ENCODE measurements at regions not wholly inside any gene's neighbourhood (a gene's known extent, or its start where the extent isn't known, plus 50 kb on each side); places are given as distances from the start of the nearest gene placed in this dataset.

DNA sequence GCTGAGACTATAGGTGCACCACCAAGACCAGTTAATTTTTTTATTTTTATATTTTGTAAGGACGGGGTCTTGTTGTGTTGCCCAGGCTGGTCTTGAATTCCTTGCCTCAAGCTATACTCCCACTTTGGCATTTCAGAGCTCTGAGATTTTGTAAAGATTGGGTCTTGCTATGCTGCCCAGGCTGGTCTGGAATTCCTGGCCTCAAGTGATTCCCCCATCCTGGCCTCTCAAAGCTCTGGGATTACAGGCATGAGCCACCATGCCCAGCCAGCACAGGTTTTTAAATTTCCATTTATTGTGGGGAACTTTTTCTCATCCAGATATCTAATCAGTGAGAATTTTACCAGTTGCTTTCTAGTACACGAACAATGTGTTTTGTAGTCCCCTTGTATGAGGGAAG lies 156.1 kb upstream of the VLDLR start:
- no peak for DNase-seq

DNA sequence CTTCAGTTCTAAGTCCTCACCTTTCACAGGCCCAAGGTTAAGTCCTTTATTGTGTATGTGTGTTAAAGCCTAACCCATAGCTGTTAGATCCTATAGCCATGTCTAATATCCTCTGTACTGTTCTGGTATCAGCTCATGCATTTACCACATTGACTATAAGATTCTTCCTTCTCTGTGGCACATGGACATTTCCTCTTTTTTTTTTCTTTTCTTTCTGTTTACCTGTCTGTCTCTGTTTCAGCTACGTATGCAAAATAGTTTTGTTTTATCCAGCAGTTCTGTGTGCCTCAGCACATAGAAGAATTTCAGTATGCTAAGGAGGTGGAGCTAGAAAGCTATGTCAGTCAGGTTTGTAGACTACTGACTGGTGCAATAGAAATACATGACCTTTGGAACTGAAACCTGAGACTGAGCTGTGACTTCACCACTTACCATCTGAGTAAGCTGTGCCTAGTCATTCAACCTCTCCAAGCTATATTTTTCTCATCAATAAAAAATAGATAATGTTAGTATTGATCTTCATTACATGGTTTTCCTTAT lies 155.6 kb upstream of the VLDLR start:
- DNase-seq, result no peak

DNA sequence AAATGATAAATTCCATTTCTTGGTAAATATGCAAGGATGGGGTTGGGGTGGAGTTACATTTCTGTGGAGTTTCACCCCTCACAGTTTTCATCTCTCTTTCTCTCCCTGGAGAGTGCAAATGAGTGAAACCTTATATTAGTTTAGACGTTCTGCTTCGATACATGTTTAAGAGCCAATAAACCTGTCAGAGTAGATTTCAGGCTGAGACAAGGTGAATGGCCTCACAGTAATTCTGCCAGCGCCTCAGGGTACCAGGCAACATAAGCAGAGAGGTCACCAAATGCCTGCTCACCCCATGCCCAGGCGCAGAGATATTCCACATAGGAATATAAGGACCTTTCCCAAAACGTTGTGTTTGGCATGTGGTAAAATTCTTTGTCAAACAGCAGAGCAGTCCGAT lies 154.9 kb upstream of the VLDLR start:
- no peak for DNase-seq

DNA sequence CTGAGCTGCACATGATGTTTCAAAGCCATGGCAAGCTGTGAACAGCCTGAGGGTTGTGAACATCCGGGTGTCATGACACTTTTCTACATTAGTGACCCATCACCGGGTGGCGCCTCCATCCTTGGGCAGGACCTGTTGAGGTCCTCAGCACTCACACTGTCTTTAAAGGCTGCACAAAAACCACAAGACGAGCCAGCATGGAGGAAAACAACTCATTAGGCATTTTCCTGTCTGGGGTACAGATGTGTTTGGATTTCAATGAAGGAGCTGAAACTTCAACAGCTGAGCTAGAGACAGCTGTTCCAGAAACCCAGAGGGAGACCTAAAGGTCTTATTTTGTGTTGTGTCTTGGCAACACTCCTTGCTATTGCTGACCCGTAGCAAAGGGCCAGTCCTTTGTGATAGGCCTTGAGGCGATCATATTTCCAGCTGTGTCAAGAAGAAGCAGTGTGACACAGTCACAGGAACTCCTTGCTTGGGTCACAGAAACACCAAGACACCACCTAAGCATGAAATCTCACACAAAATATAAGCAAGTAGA lies 151.8 kb upstream of the VLDLR start:
- DNase-seq, result no peak

DNA sequence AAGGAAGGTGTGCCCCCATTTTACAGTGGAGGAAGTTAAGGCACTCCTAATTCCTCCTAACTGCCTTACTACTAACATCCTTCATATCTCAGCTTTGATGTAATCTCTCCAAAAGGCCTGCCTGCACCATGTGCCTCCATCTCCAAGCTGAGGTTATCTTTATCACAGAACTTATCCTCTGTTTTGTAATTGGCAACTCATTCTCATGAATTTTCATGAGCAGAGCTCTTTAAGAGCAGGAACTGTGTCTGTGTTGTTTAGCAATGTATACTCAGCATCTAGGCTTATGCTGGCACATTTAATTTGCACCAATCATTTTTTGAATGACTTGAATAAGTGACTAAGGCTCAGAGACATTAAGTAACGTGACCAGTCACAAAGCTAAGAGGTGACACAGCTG lies 147.9 kb upstream of the VLDLR start:
- DNase-seq, result no peak

DNA sequence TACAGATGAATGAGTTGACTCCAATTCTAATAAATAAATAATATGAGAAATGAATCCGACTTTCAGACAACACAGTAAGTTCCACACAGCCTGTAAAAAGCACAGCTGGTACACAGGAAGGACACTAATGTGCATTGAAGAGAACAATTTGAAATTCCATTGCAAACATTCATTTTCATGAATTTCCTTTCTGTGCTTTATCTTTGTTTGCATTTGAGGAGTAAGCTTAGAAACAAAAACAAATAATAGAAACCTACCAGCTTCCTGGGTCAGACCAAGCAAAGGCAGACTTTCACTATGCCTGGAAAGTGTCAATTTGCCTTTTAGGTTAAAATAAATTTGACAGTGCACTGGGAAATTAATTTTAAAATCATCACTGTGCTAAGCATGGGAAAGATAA lies 143.8 kb upstream of the VLDLR start:
- no peak for DNase-seq

DNA sequence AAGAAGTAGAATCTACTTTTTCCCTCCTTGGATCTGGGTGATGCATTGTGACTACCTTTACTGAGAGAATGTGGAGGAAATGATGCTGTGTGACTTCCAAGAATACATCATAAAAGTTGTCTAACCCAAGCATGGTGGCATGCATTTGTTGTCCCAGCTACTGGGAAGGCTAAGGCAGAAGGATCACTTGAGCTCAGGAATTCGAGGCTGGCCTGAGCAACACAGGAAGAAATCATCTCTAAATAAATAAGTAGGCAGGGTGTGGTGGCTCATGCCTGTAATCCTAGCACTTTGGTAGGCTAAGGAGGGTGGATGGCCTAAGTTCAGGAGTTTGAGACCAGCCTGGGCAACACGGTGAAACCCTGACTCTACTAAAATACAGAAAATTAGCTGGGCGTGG lies 143.2 kb upstream of the VLDLR start:
- no peak for DNase-seq

DNA sequence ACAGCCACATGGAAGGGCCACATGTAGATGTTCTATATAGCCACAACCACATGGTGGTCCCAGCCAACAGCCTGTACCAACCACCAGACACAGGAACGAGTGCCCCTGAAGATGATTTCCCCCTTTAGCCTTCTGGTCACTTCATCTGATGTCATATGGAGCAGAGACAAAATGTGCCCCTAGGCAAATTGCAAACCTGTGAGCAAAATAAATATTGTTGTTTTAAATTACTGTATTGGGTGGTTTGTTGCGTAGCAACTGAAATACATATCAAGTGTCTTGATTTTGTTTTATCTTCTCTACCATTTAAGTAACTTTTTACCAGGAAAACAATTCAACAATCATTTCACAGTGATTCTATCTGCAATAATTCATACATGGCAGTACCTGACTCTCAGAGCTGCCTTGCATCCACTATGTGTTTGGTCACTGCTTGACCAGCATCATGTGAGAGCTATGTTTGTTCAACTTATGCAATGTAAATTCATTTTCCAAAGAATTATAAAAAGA lies 142.5 kb upstream of the VLDLR start:
- DNase-seq, result no peak

DNA sequence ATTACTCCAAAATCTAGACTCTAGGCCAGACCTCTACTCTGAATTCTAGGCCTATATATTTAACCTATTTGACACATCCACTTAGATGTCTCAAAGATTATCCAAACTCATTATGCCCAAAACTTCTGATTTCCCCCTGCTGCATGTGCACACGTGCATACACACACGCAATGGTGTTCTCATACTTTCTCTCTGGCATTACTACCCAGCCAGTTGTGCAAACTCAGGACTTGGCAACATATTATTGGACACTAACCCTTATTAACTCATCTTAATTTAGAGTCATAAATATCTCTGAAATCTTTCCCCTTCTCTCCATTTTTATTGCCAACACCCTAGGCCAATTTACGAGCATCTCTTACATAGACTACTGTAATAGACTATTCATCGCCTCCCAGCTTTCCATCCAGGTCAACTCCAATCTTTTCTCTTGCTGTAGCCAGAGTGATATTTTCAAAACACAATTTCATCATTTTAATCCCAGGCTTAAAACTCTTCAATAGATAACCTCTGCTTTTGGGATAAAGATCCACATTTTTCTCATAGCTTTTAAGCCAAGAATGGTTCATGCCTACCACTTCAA lies 141.2 kb upstream of the VLDLR start:
- no peak for DNase-seq

DNA sequence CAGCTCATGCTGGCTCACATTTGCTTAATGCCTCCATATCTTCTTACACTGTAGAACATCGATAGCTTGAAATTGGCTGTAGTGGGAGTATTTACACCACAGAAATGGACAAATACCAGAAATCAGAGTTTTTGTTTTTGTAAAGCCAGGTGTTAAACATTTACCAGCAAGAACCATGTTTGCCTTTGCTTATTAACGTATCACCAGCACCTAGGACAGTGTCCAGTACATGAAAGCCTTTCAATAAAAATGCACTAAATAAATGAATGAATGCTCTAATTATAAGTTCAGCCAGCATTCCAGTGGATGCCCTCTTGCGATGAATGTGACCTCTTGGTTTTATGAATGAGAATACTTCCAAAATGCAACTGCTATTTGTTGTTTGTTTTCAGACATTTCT lies 140.4 kb upstream of the VLDLR start:
- DNase-seq, result no peak

DNA sequence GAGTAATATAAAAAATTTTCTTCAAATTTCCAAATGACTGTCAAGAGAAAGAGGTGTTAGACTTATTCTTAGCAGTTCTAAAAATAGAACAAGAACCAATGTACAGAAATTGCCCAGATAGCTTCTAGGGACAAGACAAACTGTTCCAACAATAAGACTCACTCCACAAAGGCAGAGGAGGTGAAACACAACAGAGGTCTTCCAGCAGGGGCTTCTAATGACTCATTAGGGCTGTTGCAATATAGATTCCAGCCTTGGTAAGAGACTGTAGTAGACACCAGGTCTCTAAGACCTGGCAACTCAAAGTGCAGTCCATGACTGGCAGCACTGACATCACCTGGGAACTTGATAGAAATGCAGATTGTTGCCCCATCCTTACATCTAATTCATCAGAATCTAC lies 134.6 kb upstream of the VLDLR start:
- DNase-seq, result no peak

DNA sequence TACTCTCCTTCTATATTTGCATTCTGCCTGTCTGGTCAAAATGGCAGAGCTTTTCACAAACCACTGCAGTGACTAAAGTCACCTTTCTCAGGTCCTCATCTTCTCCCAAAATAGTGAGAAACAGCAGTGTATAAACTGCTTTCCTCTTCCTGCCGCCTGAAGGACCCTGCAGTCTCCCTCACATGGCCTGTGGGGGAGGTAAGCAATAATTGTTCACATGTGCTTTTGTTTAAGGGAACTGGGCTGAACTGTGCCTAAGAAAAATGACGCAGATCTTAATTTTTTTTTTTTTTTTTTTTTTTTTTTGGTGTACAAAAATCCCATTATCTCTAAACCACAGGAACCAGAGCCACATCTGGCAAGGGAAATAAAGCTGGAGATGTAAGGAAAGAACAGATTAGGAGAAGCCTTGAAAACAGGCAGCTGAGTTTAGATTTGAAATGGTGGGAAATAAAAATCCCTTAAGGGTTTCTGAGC lies 131.7 kb upstream of the VLDLR start:
- no peak for DNase-seq

DNA sequence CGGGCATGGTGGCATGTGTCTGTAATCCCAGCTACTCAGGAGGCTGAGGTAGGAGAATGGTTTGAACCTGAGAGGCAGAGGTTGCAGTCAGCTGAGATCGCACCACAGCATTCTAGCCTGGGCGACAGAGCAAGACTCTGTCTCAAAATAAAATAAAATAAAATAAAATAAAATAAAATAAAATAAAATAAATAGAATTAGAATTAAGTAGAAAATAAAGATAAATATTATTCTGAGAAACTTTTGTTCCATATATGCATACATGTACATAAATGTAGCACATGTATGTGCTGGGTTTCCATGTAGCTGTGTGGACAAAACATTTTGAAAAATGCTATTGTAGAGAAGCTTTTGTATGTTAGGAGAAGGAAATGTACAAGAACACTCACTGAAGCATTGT lies 129.4 kb upstream of the VLDLR start:
- DNase-seq, result no peak

DNA sequence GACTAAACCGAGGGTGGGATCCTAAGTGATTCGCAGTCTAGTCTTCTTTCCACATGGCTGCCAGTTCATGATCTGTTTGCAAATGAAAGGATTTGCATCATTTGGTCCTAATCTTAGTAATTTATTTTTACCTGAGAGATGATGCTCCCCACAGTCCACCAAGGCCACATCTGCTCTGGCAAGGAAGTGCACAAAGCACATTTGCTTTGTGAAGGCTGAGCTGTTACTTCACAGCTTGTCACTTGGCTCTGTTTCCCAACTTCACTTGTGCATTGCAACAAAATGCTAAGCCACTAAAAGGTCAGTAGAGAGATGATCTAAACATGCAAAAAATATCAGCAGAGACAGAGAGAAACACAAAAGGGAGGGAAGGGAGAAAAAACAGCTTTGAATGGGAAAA lies 128.5 kb upstream of the VLDLR start:
- DNase-seq, result no peak

DNA sequence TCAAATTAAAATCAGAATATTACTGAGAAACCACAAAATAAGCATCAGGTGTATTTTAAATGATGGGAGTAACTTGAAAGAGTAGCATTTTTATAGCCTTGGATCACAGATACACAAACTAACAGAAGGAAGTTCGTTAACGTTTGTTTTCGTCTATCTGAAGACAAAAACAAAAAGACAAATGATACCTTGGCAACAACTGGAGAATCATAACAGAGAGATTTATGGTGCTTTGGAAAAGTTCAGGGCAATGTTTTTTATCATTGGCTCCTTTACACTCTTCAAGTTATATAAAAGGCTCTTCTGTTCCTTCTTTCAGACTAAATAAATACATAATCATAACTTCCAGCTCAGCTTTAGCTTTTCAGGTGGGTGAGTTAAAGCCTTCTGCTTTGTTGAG lies 128.1 kb upstream of the VLDLR start:
- DNase-seq, result no peak

DNA sequence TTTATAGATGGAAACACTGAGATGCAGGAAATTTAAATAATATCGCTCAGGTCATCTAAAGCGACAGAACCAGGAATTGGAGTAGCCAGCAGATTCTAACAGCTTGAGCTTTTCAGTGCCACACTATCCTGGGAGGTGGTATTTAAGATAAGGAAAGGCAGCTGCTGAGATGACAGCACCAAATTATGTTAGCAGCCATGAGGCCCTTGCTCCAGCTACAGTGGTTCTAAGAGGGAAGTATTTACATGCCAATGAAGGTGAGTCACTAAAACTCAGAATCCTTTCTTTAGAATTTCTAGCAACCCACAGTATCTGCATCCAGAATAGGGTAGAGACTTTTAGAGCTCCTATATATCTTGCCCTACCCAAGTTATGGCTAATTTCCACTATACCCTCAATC lies 127.0 kb upstream of the VLDLR start:
- DNase-seq, result no peak

DNA sequence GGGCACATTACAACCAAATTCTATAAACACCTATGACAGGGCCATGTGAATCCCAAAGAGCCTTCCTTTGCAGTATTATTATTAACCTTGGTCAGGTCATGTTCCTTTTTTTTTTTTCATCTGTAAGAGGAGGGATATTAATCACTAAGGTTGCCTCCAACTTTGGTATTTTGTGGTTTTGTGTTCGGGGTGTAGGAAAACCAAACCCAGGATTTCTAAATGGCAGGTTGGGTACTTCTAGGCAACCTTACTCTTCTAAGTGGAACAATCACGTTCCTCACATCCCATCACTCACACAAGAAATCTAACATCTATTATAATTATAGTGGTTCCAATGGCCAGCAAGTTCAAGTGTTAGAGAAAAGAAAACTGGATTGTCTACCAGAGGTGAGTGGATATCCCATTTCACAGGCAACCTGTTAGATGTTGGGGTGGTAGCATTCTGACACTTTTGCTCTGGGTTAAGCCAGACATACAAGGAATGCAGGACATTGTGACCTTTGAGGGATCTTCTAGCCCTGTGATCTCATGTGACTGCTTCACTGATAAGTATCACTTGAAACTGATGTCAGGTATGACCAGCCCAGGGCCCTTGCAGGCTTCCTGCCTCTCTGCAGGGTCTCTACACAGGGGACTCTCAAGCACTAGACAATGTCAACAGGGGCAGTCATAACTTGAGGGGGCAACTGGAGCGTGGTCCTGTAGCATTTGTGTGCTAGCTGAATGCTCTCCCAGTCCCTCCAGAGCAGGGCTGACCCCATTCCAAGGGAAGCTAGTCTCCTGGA lies 126.2 kb upstream of the VLDLR start:
- DNase-seq, result no peak

DNA sequence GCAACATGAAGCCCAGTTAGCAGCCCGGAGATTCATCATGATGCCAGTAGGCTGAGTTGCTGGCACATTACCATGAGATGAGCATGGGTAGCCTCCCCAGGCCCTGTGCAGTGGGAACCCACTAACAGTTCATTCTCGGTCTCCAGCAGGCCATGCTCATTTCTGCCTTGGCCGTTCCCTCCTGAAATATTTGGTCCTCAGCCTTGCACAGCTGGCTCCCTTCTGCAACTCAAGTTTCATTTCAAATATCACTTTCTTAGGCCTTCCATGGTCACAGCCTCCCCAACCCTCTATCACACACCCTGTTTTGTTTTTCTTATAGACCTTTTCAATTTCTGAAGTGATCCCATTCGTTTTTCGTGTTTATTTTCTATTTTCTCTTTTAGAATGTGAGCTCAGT lies 125.4 kb upstream of the VLDLR start:
- DNase-seq, result no peak

DNA sequence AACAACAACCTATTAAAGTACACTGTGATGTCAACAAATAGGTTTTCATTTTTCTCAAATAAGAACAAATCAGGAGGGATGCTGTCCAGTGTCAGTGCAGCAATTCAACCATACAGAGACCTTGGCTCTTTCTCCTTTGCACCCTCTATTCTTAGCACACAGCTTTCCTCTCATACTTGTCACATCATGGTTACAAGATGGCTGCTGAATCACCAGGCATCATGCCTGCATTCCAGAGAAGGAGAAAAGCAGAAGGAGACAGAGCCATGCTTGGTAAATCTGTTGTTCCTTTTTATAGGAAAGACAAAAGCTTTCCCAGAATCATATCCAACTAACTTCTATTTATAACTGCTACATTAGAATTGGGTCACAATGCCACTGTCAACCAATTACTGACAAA lies 124.7 kb upstream of the VLDLR start:
- no peak for DNase-seq

DNA sequence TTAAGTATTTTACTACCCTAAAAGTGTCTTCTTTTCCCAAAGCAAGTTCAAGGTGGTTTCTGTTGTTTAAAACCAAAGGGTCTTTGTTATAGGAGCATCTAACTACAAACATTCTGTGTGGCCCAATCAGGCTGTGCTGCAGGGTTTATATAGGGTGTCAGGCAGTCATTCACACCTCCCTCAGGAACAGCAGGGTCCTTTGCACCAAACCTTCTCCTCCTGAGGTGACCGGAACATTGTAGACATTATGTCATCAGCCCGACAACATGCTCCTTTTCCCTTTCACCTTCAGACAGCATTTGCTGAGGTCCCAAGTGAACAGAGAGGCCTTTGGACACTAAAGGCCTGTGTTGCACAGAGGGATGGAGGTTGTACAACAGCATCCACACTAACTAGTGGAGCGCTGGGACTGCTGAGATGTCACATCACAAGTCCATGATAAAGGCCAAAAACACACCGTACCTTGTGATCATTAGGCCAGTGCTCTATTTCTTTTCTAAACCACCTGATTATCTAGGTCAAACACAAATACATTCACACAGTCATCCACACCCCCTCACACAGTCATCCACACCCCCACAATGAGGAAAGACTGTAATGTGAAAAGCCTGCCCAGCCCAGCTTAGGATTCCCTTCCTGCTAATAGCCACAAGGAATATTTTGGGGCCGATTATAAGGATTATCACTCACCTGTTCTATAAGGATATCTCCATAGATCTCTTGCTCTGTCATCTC lies 123.8 kb upstream of the VLDLR start:
- no peak for DNase-seq

DNA sequence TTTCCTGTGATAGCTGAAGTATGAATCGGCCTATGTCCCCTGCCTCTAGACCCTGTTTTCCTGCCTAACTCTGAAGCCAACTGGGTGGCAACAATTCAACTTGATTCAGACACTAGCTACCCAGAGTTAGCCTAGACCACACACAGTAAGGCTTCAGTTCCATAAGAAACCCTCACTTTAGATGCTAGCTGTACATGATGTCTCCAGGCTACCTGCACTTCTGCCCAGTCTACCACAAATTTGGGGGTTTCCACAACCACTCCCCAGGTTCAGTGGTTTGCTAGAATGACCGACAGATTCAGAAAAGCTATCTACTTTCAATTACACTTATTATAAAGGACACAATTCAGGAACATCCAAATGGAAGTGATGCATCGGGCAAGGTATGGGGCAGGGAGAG lies 119.4 kb upstream of the VLDLR start:
- DNase-seq, result no peak

DNA sequence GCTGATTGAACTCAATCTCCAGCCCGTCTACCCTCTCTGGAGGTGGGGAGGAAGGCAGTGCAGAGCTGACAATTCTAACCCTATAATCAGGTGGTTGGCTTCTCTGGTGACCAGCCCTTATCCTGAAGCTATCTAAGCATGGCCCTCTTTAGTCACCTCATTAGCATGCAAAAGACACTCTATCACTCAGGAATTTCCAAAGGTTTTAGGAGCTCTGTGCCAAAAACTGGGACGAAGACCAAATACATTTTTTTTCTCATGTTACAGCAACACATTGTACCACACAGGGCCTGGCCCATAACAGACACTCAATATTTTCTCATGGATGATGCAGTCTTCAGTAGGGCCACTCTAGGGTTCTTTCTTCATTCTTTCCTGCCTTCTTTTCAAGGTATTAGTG lies 118.8 kb upstream of the VLDLR start:
- DNase-seq, result no peak

DNA sequence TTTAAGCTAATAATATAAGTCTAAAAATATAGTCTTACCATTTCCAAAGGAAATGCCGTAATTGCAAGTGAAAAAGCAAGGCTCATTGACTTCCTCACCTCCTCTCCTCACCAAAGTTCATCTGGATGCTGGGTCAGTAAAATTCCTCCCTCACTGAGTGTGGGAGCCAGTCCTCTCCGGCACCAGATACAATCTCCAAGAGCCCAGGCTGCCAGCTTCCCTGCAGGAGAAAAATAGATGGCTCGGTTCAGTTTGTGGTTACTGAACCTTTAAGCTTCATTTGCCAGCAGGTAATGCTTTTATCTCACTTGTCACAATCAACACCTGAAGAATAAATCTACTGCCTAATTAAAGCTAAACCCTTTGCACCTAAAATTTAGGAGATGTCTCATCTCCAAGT lies 115.3 kb upstream of the VLDLR start:
- no peak for DNase-seq

DNA sequence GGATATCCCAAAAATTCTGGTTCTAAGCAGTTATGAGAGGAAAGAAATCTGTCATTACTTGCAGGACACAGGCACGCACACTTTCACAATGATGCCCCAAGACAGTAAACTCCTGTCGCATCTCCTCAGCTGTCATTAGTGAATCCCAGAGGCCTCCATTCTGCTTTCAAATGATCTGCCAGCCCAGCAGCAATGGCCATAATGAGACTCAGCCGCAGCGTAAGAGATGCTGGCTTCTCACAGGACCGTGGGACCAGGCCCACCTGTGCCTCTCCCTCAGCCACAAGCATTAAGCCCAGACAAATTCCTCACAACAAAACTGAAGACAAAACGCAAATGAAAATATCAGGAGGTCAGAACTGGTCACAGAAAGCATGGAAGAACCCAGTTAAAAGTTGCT lies 98.0 kb upstream of the VLDLR start:
- DNase-seq, result no peak

Measured in CD4-positive, alpha-beta T cell treated with Interleukin-4 for 4 hours (primary cell).